HepG2 (cell line): ENCODE measurements at regions not wholly inside any gene's neighbourhood (a gene's known extent, or its start where the extent isn't known, plus 50 kb on each side); places are given as distances from the start of the nearest gene placed in this dataset.

Experiments
- CEBPB ChIP-seq: IDR thresholded peaks from 2 replicates; pipeline ENCODE4 v1.6.1; 2011; ENCODE audit warnings: low read depth, low read length, improper control_type of control experiment, borderline replicate concordance
- CSRNP2 ChIP-seq: sonication (generic); formaldehyde crosslinking; conservative IDR thresholded peaks from 2 replicates; pipeline ENCODE4 v1.8.0; 2022; ENCODE audit warnings: low read depth, missing genetic modification reagents
- ETV5 ChIP-seq: IDR thresholded peaks from 2 replicates; pipeline ENCODE4 v1.6.1; 2018; ENCODE audit warnings: missing biosample characterization, missing genetic modification reagents, inconsistent platforms, borderline replicate concordance
- KAT2B ChIP-seq: fragments of 150-350 bp; IDR thresholded peaks from 2 replicates; pipeline ENCODE4 v1.6.1; 2014; ENCODE audit warnings: low read depth, low read length, borderline replicate concordance
- KMT2A ChIP-seq: sonication (generic); formaldehyde crosslinking; IDR thresholded peaks from 2 replicates; pipeline ENCODE4 v1.4.0; 2020; ENCODE audit warnings: missing genetic modification reagents
- MIXL1 ChIP-seq: IDR thresholded peaks from 2 replicates; pipeline ENCODE4 v1.6.1; 2016
- NFIB ChIP-seq: sonication (generic); formaldehyde crosslinking; IDR thresholded peaks from 2 replicates; pipeline ENCODE4 v1.9.0; 2021; ENCODE audit warnings: missing genetic modification reagents, mild to moderate bottlenecking, borderline replicate concordance
- PHF20 ChIP-seq: sonication (generic); formaldehyde crosslinking; IDR thresholded peaks from 2 replicates; pipeline ENCODE4 v1.5.0; 2020; ENCODE audit warnings: mild to moderate bottlenecking, missing genetic modification reagents
- SNAI1 ChIP-seq: sonication (generic); formaldehyde crosslinking; IDR thresholded peaks from 2 replicates; pipeline ENCODE4 v1.5.0; 2020; ENCODE audit warnings: mild to moderate bottlenecking, missing genetic modification reagents, borderline replicate concordance
- SUZ12 ChIP-seq: fragments of 150-350 bp; IDR thresholded peaks from 2 replicates; pipeline ENCODE4 v1.6.1; 2014; ENCODE audit warnings: low read depth, low read length
- TBL1XR1 ChIP-seq: fragments of 150-350 bp; IDR thresholded peaks from 2 replicates; pipeline ENCODE4 v1.6.1; 2014; ENCODE audit warnings: borderline replicate concordance, low read length; ENCODE audit not compliant: partially characterized antibody
- TEF ChIP-seq: sonication (generic); formaldehyde crosslinking; IDR thresholded peaks from 2 replicates; pipeline ENCODE4 v1.5.0; 2020; ENCODE audit warnings: missing genetic modification reagents
- TOPORS ChIP-seq: sonication (generic); formaldehyde crosslinking; IDR thresholded peaks from 2 replicates; pipeline ENCODE4 v1.8.0; 2023; ENCODE audit warnings: mild to moderate bottlenecking, missing genetic modification reagents
- ZBTB1 ChIP-seq: sonication (generic); formaldehyde crosslinking; IDR thresholded peaks from 2 replicates; pipeline ENCODE4 v1.4.0; 2020; ENCODE audit warnings: missing genetic modification reagents, borderline replicate concordance
- ZFP82 ChIP-seq: sonication (generic); formaldehyde crosslinking; IDR thresholded peaks from 2 replicates; pipeline ENCODE4 v1.5.1; 2020; ENCODE audit warnings: mild to moderate bottlenecking, missing genetic modification reagents, borderline replicate concordance
- ZFP91 ChIP-seq: sonication (generic); formaldehyde crosslinking; IDR thresholded peaks from 2 replicates; pipeline ENCODE4 v1.9.0; 2022; ENCODE audit warnings: missing genetic modification reagents, mild to moderate bottlenecking, borderline replicate concordance
- ZNF121 ChIP-seq: sonication (generic); formaldehyde crosslinking; IDR thresholded peaks from 2 replicates; pipeline ENCODE4 v1.5.0; 2020; ENCODE audit warnings: mild to moderate bottlenecking, missing genetic modification reagents
- ZNF275 ChIP-seq: sonication (generic); formaldehyde crosslinking; IDR thresholded peaks from 2 replicates; pipeline ENCODE4 v1.8.0; 2022; ENCODE audit warnings: missing genetic modification reagents, mild to moderate bottlenecking, inconsistent platforms, borderline replicate concordance
- ZNF335 ChIP-seq: sonication (generic); formaldehyde crosslinking; IDR thresholded peaks from 2 replicates; pipeline ENCODE4 v1.4.0; 2020; ENCODE audit warnings: missing genetic modification reagents
- ZNF367 ChIP-seq: sonication (generic); formaldehyde crosslinking; IDR thresholded peaks from 2 replicates; pipeline ENCODE4 v1.4.0; 2020; ENCODE audit warnings: missing genetic modification reagents, borderline replicate concordance
- ZNF501 ChIP-seq: sonication (generic); formaldehyde crosslinking; IDR thresholded peaks from 2 replicates; pipeline ENCODE4 v1.5.1; 2020; ENCODE audit warnings: mild to moderate bottlenecking, moderate library complexity, missing genetic modification reagents
- ZNF710 ChIP-seq: sonication (generic); formaldehyde crosslinking; IDR thresholded peaks from 2 replicates; pipeline ENCODE4 v1.5.0; 2020; ENCODE audit warnings: mild to moderate bottlenecking, missing genetic modification reagents, borderline replicate concordance
- ZNF839 ChIP-seq: sonication (generic); formaldehyde crosslinking; IDR thresholded peaks from 2 replicates; pipeline ENCODE4 v1.4.0; 2020; ENCODE audit warnings: missing genetic modification reagents, mild to moderate bottlenecking, borderline replicate concordance

GRCh38 chr3:182233957-182234356 lies 522.2 kb downstream of the SOX2 start (continued):
- TF ChIP-seq NFIB (CRISPR knock-in tag) (no peak), ZBTB1 (no peak), ZNF710 (CRISPR knock-in tag) (0 out of 2 replicates have a peak, but pooled peaks have one; percentile 25), ZNF121 (no peak), TOPORS (CRISPR knock-in tag) (no peak), PHF20 (no peak), ETV5 (CRISPR knock-in tag) (peak; percentile 86; the same call in 1 of the 2 replicates), KAT2B (no peak), ZNF335 (no peak), ZFP82 (CRISPR knock-in tag) (no peak), TEF (CRISPR knock-in tag) (no peak), SUZ12 (no peak), ZNF839 (no peak), ZNF367 (CRISPR knock-in tag) (no peak), SNAI1 (CRISPR knock-in tag) (no peak), KMT2A (CRISPR knock-in tag) (no peak), ZNF275 (CRISPR knock-in tag) (no peak), CEBPB (no peak), CSRNP2 (CRISPR knock-in tag) (no peak), ZFP91 (CRISPR knock-in tag) (no peak), TBL1XR1 (no peak), ZNF501 (CRISPR knock-in tag) (no peak), MIXL1 (CRISPR knock-in tag) (no peak)
